Neural cell (in vitro differentiated cells): ENCODE measurements at regions not wholly inside any gene's neighbourhood (a gene's known extent, or its start where the extent isn't known, plus 50 kb on each side); places are given as distances from the start of the nearest gene placed in this dataset.

Source experiments
- H2AFZ ChIP-seq: fragments of 200-600, 300-800 bp; sonication (generic), shearing (Covaris generic); 2 replicates; pipeline ENCODE4 v1.6.0; 2014; ENCODE audit warnings: low read depth, mild to moderate bottlenecking, antibody characterized with exemption, low read length, moderate library complexity
- H3F3A ChIP-seq: fragments of 200-600 bp; shearing (Covaris generic); 2 replicates; pipeline ENCODE4 v1.6.1; 2016; ENCODE audit warnings: mild to moderate bottlenecking, moderate library complexity, mixed read lengths, antibody characterized with exemption, low read length; ENCODE audit not compliant: insufficient read depth, poor library complexity, severe bottlenecking
- H3K27ac ChIP-seq: fragments of 200-600, 300-800 bp; sonication (generic), shearing (Covaris generic); 2 replicates; pipeline ENCODE4 v1.5.1; 2014; ENCODE audit warnings: mild to moderate bottlenecking, low read length, moderate library complexity
- H3K27me3 ChIP-seq: fragments of 300-800, 200-600 bp; sonication (generic), shearing (Covaris generic); 2 replicates; pipeline ENCODE4 v1.6.0; 2014; ENCODE audit warnings: mild to moderate bottlenecking, low read depth, low read length, moderate library complexity; ENCODE audit not compliant: insufficient read depth
- H3K36me3 ChIP-seq: fragments of 300-800, 200-600 bp; sonication (generic), shearing (Covaris generic); 2 replicates; pipeline ENCODE4 v1.5.1; 2014; ENCODE audit warnings: mild to moderate bottlenecking, antibody characterized with exemption, low read length, moderate library complexity; ENCODE audit not compliant: insufficient read depth
- H3K4me2 ChIP-seq: fragments of 300-800, 200-600 bp; sonication (generic), shearing (Covaris generic); 2 replicates; pipeline ENCODE4 v1.6.0; 2014; ENCODE audit warnings: mild to moderate bottlenecking, low read length
- H3K4me3 ChIP-seq: fragments of 300-800, 200-600 bp; sonication (generic), shearing (Covaris generic); 2 replicates; pipeline ENCODE4 v1.5.1; 2014; ENCODE audit warnings: mild to moderate bottlenecking, low read length, moderate library complexity
- H3K79me2 ChIP-seq: fragments of 200-600 bp; shearing (Covaris generic); replicated peaks from 2 replicates; pipeline ENCODE4 v1.6.0; 2014; ENCODE audit warnings: mild to moderate bottlenecking, low read length, moderate library complexity; ENCODE audit not compliant: insufficient read depth
- H3K9ac ChIP-seq: fragments of 300-800, 200-600 bp; sonication (generic), shearing (Covaris generic); 2 replicates; pipeline ENCODE4 v1.6.1; 2016; ENCODE audit warnings: mild to moderate bottlenecking, low read length, mixed read lengths
- H3K9me2 ChIP-seq: fragments of 200-600 bp; shearing (Covaris generic); 2 replicates; pipeline ENCODE4 v1.6.1; 2016; ENCODE audit warnings: mild to moderate bottlenecking, low read length, mixed read lengths; ENCODE audit not compliant: insufficient read depth
- H3K9me3 ChIP-seq: fragments of 200-600, 300-800 bp; sonication (generic), shearing (Covaris generic); 2 replicates; pipeline ENCODE4 v1.6.1; 2016; ENCODE audit warnings: mild to moderate bottlenecking, mixed run types, low read length, moderate library complexity, mixed read lengths
- H4K20me1 ChIP-seq: fragments of 200-600 bp; shearing (Covaris generic); 2 replicates; pipeline ENCODE4 v1.6.1; 2016; ENCODE audit warnings: mild to moderate bottlenecking, mixed run types; ENCODE audit not compliant: insufficient read depth
- EP300 ChIP-seq: fragments of 450-650 bp; conservative IDR thresholded peaks from 2 replicates; pipeline ENCODE4 v1.6.1; 2014; ENCODE audit warnings: antibody characterized with exemption, mild to moderate bottlenecking, moderate library complexity; ENCODE audit not compliant: poor library complexity, severe bottlenecking
- EZH2 ChIP-seq: fragments of 200-600, 300-800 bp; shearing (Covaris generic), sonication (generic); IDR thresholded peaks from 2 replicates; pipeline ENCODE4 v1.6.1; 2014; ENCODE audit warnings: antibody characterized with exemption, low read length, borderline replicate concordance, mild to moderate bottlenecking; ENCODE audit not compliant: insufficient read depth, poor library complexity, severe bottlenecking
- MXI1 ChIP-seq: fragments of 450-650 bp; conservative IDR thresholded peaks from 2 replicates; pipeline ENCODE4 v1.6.1; 2014; ENCODE audit warnings: antibody characterized with exemption, mild to moderate bottlenecking; ENCODE audit not compliant: poor library complexity, severe bottlenecking
- POLR2AphosphoS5 ChIP-seq: IDR thresholded peaks from 2 replicates; pipeline ENCODE4 v1.6.1; 2012
- RAD21 ChIP-seq: fragments of 450-650 bp; conservative IDR thresholded peaks from 2 replicates; pipeline ENCODE4 v1.6.1; 2014; ENCODE audit warnings: antibody characterized with exemption, mild to moderate bottlenecking, moderate library complexity
- SMC3 ChIP-seq: fragments of 450-650 bp; conservative IDR thresholded peaks from 2 replicates; pipeline ENCODE4 v1.6.1; 2014; ENCODE audit warnings: antibody characterized with exemption, mild to moderate bottlenecking, moderate library complexity; ENCODE audit not compliant: poor library complexity
- TAF1 ChIP-seq: IDR thresholded peaks from 2 replicates; pipeline ENCODE4 v1.6.1; 2012; ENCODE audit warnings: low read depth
- TF ChIP-seq, protein P1 (sequence below): IDR thresholded peaks from 2 replicates; pipeline ENCODE4 v1.6.1; 2012; ENCODE audit warnings: borderline replicate concordance
- TF ChIP-seq, protein P2 (sequence below): fragments of 450-650 bp; IDR thresholded peaks from 2 replicates; pipeline ENCODE4 v1.5.1; 2014; ENCODE audit warnings: antibody characterized with exemption, mild to moderate bottlenecking, moderate library complexity; ENCODE audit not compliant: poor library complexity, severe bottlenecking

DNA sequence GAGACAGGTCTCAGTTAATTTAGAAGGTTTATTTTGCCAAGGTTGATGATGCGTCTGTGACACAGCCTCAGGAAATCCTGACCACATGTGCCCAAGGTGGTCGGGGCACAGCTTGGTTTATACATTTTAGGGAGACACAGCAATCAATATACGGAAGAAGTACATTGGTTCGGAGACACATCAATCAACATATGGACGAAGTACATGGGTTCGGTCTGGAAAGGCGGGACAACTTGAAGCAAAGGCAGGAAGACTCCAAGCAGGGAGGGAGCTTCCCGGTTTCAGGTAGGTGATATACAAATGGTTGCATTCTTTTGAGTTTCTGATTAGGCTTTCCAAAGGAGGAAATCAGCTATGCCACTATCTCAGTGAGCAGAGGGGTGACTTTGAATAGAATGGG is 225.2 kb upstream of the ZFP42 start:
- TF ChIP-seq, protein P1, sequence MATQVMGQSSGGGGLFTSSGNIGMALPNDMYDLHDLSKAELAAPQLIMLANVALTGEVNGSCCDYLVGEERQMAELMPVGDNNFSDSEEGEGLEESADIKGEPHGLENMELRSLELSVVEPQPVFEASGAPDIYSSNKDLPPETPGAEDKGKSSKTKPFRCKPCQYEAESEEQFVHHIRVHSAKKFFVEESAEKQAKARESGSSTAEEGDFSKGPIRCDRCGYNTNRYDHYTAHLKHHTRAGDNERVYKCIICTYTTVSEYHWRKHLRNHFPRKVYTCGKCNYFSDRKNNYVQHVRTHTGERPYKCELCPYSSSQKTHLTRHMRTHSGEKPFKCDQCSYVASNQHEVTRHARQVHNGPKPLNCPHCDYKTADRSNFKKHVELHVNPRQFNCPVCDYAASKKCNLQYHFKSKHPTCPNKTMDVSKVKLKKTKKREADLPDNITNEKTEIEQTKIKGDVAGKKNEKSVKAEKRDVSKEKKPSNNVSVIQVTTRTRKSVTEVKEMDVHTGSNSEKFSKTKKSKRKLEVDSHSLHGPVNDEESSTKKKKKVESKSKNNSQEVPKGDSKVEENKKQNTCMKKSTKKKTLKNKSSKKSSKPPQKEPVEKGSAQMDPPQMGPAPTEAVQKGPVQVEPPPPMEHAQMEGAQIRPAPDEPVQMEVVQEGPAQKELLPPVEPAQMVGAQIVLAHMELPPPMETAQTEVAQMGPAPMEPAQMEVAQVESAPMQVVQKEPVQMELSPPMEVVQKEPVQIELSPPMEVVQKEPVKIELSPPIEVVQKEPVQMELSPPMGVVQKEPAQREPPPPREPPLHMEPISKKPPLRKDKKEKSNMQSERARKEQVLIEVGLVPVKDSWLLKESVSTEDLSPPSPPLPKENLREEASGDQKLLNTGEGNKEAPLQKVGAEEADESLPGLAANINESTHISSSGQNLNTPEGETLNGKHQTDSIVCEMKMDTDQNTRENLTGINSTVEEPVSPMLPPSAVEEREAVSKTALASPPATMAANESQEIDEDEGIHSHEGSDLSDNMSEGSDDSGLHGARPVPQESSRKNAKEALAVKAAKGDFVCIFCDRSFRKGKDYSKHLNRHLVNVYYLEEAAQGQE: no peak
- TF ChIP-seq POLR2AphosphoS5 (no peak), TAF1 (no peak), MXI1 (no peak), RAD21 (no peak), EP300 (no peak), SMC3 (no peak), EZH2 (no peak)
- TF ChIP-seq, protein P2, sequence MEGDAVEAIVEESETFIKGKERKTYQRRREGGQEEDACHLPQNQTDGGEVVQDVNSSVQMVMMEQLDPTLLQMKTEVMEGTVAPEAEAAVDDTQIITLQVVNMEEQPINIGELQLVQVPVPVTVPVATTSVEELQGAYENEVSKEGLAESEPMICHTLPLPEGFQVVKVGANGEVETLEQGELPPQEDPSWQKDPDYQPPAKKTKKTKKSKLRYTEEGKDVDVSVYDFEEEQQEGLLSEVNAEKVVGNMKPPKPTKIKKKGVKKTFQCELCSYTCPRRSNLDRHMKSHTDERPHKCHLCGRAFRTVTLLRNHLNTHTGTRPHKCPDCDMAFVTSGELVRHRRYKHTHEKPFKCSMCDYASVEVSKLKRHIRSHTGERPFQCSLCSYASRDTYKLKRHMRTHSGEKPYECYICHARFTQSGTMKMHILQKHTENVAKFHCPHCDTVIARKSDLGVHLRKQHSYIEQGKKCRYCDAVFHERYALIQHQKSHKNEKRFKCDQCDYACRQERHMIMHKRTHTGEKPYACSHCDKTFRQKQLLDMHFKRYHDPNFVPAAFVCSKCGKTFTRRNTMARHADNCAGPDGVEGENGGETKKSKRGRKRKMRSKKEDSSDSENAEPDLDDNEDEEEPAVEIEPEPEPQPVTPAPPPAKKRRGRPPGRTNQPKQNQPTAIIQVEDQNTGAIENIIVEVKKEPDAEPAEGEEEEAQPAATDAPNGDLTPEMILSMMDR: no peak
- Histone ChIP-seq H3K79me2 (no peaks in the 10 kb centered on the region), H3K9me3 (no peaks in the 10 kb centered on the region), H3F3A (no peaks in the 10 kb centered on the region), H3K4me3 (no peak overlapping the region), H4K20me1 (no peaks in the 10 kb centered on the region), H3K36me3 (no peaks in the 10 kb centered on the region), H3K27me3 (no peaks in the 10 kb centered on the region), H3K27ac (no peak overlapping the region), H3K9ac (no peak overlapping the region), H2AFZ (no peak overlapping the region), H3K4me2 (no peak overlapping the region), H3K9me2 (no peaks in the 10 kb centered on the region)

DNA sequence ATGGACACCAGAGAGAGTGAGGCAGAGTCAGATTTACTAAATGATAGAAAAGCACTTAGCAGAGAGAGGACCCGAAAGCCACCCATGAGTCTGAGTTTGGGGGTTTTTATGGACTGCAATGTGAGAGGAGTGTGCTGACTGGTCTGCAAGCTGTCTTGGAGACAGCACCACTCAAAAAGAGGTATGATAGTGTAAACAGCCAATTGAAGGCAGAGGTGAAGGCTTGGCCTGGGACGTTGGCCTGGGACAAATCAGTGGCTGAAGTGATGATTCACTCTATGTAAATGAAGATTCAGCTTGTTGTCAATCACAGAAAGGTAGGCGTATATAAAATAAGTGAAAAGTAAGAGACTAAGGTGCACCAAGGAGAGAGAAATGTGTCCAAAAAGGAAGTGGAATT is 217.6 kb upstream of the ZFP42 start:
- TF ChIP-seq, protein P1: no peak
- TF ChIP-seq MXI1: no peak
- no peak for TF ChIP-seq EP300
- TF ChIP-seq TAF1: no peak
- no peak for TF ChIP-seq RAD21
- no peak for TF ChIP-seq EZH2
- H2AFZ ChIP-seq: no peak overlapping the region
- no peaks in the 10 kb centered on the region for H3K9me2 ChIP-seq
- H3K4me3 ChIP-seq: no peak overlapping the region
- H3K27me3 ChIP-seq: no peaks in the 10 kb centered on the region
- no peaks in the 10 kb centered on the region for H3K79me2 ChIP-seq
- H4K20me1 ChIP-seq: no peaks in the 10 kb centered on the region
- H3K36me3 ChIP-seq: no peaks in the 10 kb centered on the region
- no peak overlapping the region for H3K9ac ChIP-seq
- no peak overlapping the region for H3K4me2 ChIP-seq
- H3K9me3 ChIP-seq: no peaks in the 10 kb centered on the region
- H3K27ac ChIP-seq: no peak overlapping the region
- no peaks in the 10 kb centered on the region for H3F3A ChIP-seq
